ENCODE measurements at regions not wholly inside any gene's neighbourhood (a gene's known extent, or its start where the extent isn't known, plus 50 kb on each side); places are given as distances from the start of the nearest gene placed in this dataset.

GRCh38 chr13:76378767-76379166 is 507.4 kb downstream of the KCTD12 start:
- DNase-seq (ENCODE audit: low read depth in 2 of 2), result no peak

GRCh38 chr13:76363682-76364289 is 522.4 kb downstream of the KCTD12 start:
- DNase-seq (ENCODE audit: low read depth in 2 of 2), result no peak

- no peak for DNase-seq (ENCODE audit: low read depth in 2 of 2)
These were observed 524.3 kb downstream of the KCTD12 start for GRCh38 chr13:76361868-76362267.

- DNase-seq (ENCODE audit: low read depth in 2 of 2), result no peak
These were observed 534.5 kb downstream of the KCTD12 start for GRCh38 chr13:76351541-76352229.

GRCh38 chr13:76350399-76350798 is 535.8 kb downstream of the KCTD12 start:
- no peak for DNase-seq (ENCODE audit: low read depth in 2 of 2)

- DNase-seq (ENCODE audit: low read depth in 2 of 2), result no peak
These were observed 536.5 kb downstream of the KCTD12 start for GRCh38 chr13:76349700-76350099.

- no peak for DNase-seq (ENCODE audit: low read depth in 2 of 2)
These were observed 546.6 kb downstream of the KCTD12 start for GRCh38 chr13:76339649-76340048.

GRCh38 chr13:76338003-76338402 is 548.2 kb downstream of the KCTD12 start:
- DNase-seq (ENCODE audit: low read depth in 2 of 2), result no peak

GRCh38 chr13:76336889-76337844 is 549.0 kb downstream of the KCTD12 start:
- no peak for DNase-seq (ENCODE audit: low read depth in 2 of 2)

- no peak for DNase-seq (ENCODE audit: low read depth in 2 of 2)
These were observed 550.7 kb downstream of the KCTD12 start for GRCh38 chr13:76335463-76335862.

GRCh38 chr13:76331943-76332712 is 554.1 kb downstream of the KCTD12 start:
- peak in 1 of 2 donors; percentile 1 for DNase-seq (ENCODE audit: low read depth in 2 of 2)

- DNase-seq (ENCODE audit: low read depth in 2 of 2), result no peak
These were observed 555.4 kb downstream of the KCTD12 start for GRCh38 chr13:76330761-76331160.

GRCh38 chr13:76329866-76330580 is 556.2 kb downstream of the KCTD12 start:
- no peak for DNase-seq (ENCODE audit: low read depth in 2 of 2)

GRCh38 chr13:76329004-76329403 is 557.2 kb downstream of the KCTD12 start:
- no peak for DNase-seq (ENCODE audit: low read depth in 2 of 2)

GRCh38 chr13:76326343-76326742 is 559.9 kb downstream of the KCTD12 start:
- DNase-seq (ENCODE audit: low read depth in 2 of 2), result no peak

GRCh38 chr13:76319921-76320320 is 566.3 kb downstream of the KCTD12 start:
- DNase-seq (ENCODE audit: low read depth in 2 of 2), result no peak

GRCh38 chr13:76316998-76317527 is 569.1 kb downstream of the KCTD12 start:
- no peak for DNase-seq (ENCODE audit: low read depth in 2 of 2)

- DNase-seq (ENCODE audit: low read depth in 2 of 2), result no peak
These were observed 571.7 kb downstream of the KCTD12 start for GRCh38 chr13:76314495-76314894.

- DNase-seq (ENCODE audit: low read depth in 2 of 2), result no peak
These were observed 579.1 kb downstream of the KCTD12 start for GRCh38 chr13:76307142-76307541.

GRCh38 chr13:76300688-76301087 is 585.5 kb downstream of the KCTD12 start:
- DNase-seq (ENCODE audit: low read depth in 2 of 2), result no peak

- DNase-seq (ENCODE audit: low read depth in 2 of 2), result no peak
These were observed 588.9 kb downstream of the KCTD12 start for GRCh38 chr13:76297331-76297730.
